PC-9 (cell line): ENCODE measurements at regions not wholly inside any gene's neighbourhood (a gene's known extent, or its start where the extent isn't known, plus 50 kb on each side); places are given as distances from the start of the nearest gene placed in this dataset.

ENCODE experiments used
- BruUV-seq: library from RNA; stranded (reverse); fragments of 400-500 nt; replicated peaks from 2 replicates; lab custom pipeline; 2021; lab: Mats Ljungman, UMichigan
- CTCF ChIA-PET: fragments of 300-600 bp; sonication (Branson Sonifier 250); formaldehyde crosslinking; loops from one replicate; lab custom pipeline; 2022; ENCODE audit warnings: antibody characterized with exemption; lab: Charles Lee
- POLR2A ChIA-PET: fragments of 300-600 bp; sonication (Branson Sonifier 250); formaldehyde crosslinking; loops from one replicate; lab custom pipeline; 2022; ENCODE audit warnings: antibody characterized with exemption; ENCODE audit not compliant: unreplicated experiment; lab: Charles Lee
- DNase-seq, 2 experiments: peaks; one replicate each; pipeline versions ENCODE4 v3.0.0 to v3.0.0-alpha.2; 2015 to 2022; ENCODE audit warnings: mixed read lengths in 1 of 2
- H2AFZ ChIP-seq: fragments of 200-600 bp; sonication (generic); 2 replicates; pipeline ENCODE4 v1.8.1; 2017; ENCODE audit warnings: antibody characterized with exemption
- H3F3A ChIP-seq: fragments of 200-600 bp; sonication (generic); 2 replicates; pipeline ENCODE4 v1.8.1; 2017; ENCODE audit warnings: antibody characterized with exemption, mild to moderate bottlenecking, low read depth; ENCODE audit not compliant: insufficient read depth
- H3K27ac ChIP-seq: fragments of 200-600 bp; sonication (generic); 2 replicates; pipeline ENCODE4 v1.6.1; 2016; ENCODE audit warnings: mixed run types
- H3K27me3 ChIP-seq: fragments of 200-600 bp; sonication (generic); 2 replicates; pipeline ENCODE4 v1.6.1; 2016; ENCODE audit warnings: low read depth, mixed run types; ENCODE audit not compliant: insufficient read depth
- H3K36me3 ChIP-seq: fragments of 200-600 bp; sonication (generic); 2 replicates; pipeline ENCODE4 v1.6.1; 2016; ENCODE audit warnings: low read depth, mixed run types
- H3K4me1 ChIP-seq: fragments of 200-600 bp; sonication (generic); replicated peaks from 2 replicates; pipeline ENCODE4 v1.6.1; 2016; ENCODE audit warnings: mixed run types; ENCODE audit not compliant: insufficient read depth
- H3K4me2 ChIP-seq: fragments of 200-600 bp; sonication (generic); 2 replicates; pipeline ENCODE4 v1.6.1; 2017; ENCODE audit warnings: mixed run types
- H3K4me3 ChIP-seq: fragments of 200-600 bp; sonication (generic); 2 replicates; pipeline ENCODE4 v1.6.1; 2016; ENCODE audit warnings: mixed run types
- H3K79me2 ChIP-seq: fragments of 200-600 bp; sonication (generic); 2 replicates; pipeline ENCODE4 v1.6.1; 2017; ENCODE audit warnings: low read depth, mixed run types
- H3K9me2 ChIP-seq: fragments of 200-600 bp; sonication (generic); 2 replicates; pipeline ENCODE4 v1.8.1; 2017; ENCODE audit warnings: mild to moderate bottlenecking; ENCODE audit not compliant: insufficient read depth
- H3K9me3 ChIP-seq: fragments of 200-600 bp; sonication (generic); 2 replicates; pipeline ENCODE4 v1.8.1; 2016; ENCODE audit warnings: low read depth; ENCODE audit not compliant: insufficient read depth
- H4K20me1 ChIP-seq: fragments of 200-600 bp; sonication (generic); 2 replicates; pipeline ENCODE4 v1.8.1; 2017; ENCODE audit not compliant: insufficient read depth
- CTCF ChIP-seq: fragments of 200-600 bp; sonication (generic); conservative IDR thresholded peaks from 2 replicates; pipeline ENCODE4 v1.6.1; 2017; ENCODE audit warnings: mixed run types, antibody characterized with exemption, mild to moderate bottlenecking, moderate library complexity
- EZH2 ChIP-seq: fragments of 200-600 bp; sonication (generic); IDR thresholded peaks from 2 replicates; pipeline ENCODE4 v1.8.0; 2017; ENCODE audit warnings: antibody characterized with exemption, low read depth
- intact Hi-C: fragments of 100-400 bp; cut with micrococcal nuclease; formaldehyde crosslinking; loops from one replicate; pipeline ENCODE4 v1.10.0; 2022; ENCODE audit not compliant: unreplicated experiment

DNA sequence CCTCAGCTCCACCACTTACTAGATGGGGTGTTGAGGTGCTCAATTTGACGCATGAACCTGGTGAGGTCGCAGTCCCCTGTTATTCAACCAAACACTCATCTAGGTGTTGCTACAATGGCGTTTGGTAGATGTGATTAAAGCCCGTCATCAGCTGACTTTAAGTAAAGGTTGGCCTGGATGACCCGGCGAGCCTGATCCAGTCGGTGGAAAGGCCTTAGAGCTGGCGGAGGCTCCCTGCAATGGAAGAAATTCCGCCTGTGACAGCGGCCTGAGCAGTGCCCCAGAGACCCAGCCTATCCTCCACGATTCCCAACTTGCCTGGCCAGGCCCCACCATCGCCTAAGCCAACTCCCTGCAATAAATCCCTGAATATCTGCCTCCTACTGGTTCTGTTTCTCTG is 171.4 kb downstream of the BMP7 start:
- no peaks in the 10 kb centered on the region for H3K4me1 ChIP-seq
- TF ChIP-seq EZH2 (no peak), CTCF (no peak)
- no peaks in the 10 kb centered on the region for H3F3A ChIP-seq
- H3K79me2 ChIP-seq: no peaks in the 10 kb centered on the region
- no peaks in the 10 kb centered on the region for H3K36me3 ChIP-seq
- no peak overlapping the region for H3K27ac ChIP-seq
- no peak for DNase-seq
- no peaks in the 10 kb centered on the region; the same call in 1 of the 2 replicates for H3K9me3 ChIP-seq
- no TSS peak for BruUV-seq
- no peak overlapping the region for H2AFZ ChIP-seq
- CTCF ChIA-PET: no interaction called here
- H3K27me3 ChIP-seq: peaks cover 40% of the 10 kb centered on the region
- no peaks in the 10 kb centered on the region for H3K9me2 ChIP-seq
- POLR2A ChIA-PET: no interaction called here
- H4K20me1 ChIP-seq: no peaks in the 10 kb centered on the region
- intact Hi-C loops: loop anchor here (5.0 to 10.0 kb wide), 4 partner anchors 402 to 1110 kb away; no protein-coding TSS in a partner anchor
- no peak overlapping the region for H3K4me2 ChIP-seq
- H3K4me3 ChIP-seq: no peak overlapping the region

DNA sequence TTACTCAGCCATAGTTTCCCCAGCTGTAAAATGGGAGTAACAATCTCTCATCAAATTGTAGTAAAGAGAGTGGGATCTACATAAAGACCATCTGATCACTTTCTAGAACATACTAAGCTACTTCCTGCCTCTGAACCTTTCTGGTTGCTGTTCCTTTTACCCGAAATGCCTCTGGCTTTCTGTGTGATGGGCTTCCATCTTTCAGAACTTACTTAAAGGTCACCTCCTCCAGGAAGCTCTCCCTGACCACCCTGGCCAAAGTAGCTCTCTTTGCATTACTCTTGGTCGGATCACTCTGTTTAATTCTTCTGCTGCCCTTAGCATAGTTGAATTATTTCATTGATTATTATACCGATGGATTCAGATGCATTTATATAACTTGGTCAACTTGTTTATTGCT is 171.0 kb downstream of the BMP7 start:
- Histone ChIP-seq H3K27ac (no peak overlapping the region), H3K27me3 (peaks cover 45% of the 10 kb centered on the region), H3K9me3 (no peaks in the 10 kb centered on the region; the same call in 1 of the 2 replicates), H2AFZ (no peak overlapping the region), H3K36me3 (no peaks in the 10 kb centered on the region), H3K4me3 (no peak overlapping the region), H3K79me2 (no peaks in the 10 kb centered on the region), H3K4me1 (no peaks in the 10 kb centered on the region), H3K4me2 (no peak overlapping the region), H4K20me1 (no peaks in the 10 kb centered on the region), H3F3A (no peaks in the 10 kb centered on the region), H3K9me2 (no peaks in the 10 kb centered on the region)
- DNase-seq: no peak
- TF ChIP-seq EZH2: no peak
- no peak for TF ChIP-seq CTCF
- POLR2A ChIA-PET: no interaction called here
- no TSS peak for BruUV-seq
- CTCF ChIA-PET: interaction anchor here (0.6 kb wide), 1 partner anchor 507 kb away, joined by 4 read pairs; no protein-coding TSS in a partner anchor
- intact Hi-C loops: loop anchor here (10.0 kb wide), 2 partner anchors 499 to 1109 kb away; no protein-coding TSS in a partner anchor

- intact Hi-C loops: loop anchor here (10.0 kb wide), 2 partner anchors 497 to 1107 kb away; no protein-coding TSS in a partner anchor
- no peaks in the 10 kb centered on the region for H3F3A ChIP-seq
- TF ChIP-seq EZH2: no peak
- no peak for TF ChIP-seq CTCF
- H3K9me3 ChIP-seq: no peaks in the 10 kb centered on the region; the same call in 1 of the 2 replicates
- no peak overlapping the region for H2AFZ ChIP-seq
- POLR2A ChIA-PET: no interaction called here
- H4K20me1 ChIP-seq: no peaks in the 10 kb centered on the region
- H3K4me1 ChIP-seq: no peaks in the 10 kb centered on the region
- peaks cover 58% of the 10 kb centered on the region for H3K27me3 ChIP-seq
- no peak overlapping the region for H3K4me2 ChIP-seq
- no peak overlapping the region for H3K4me3 ChIP-seq
- DNase-seq: no peak
- no peak overlapping the region for H3K27ac ChIP-seq
- CTCF ChIA-PET: interaction anchor here (0.7 kb wide), 1 partner anchor 235 kb away, joined by 3 read pairs; no protein-coding TSS in a partner anchor
- H3K9me2 ChIP-seq: no peaks in the 10 kb centered on the region
- BruUV-seq: no TSS peak
- H3K79me2 ChIP-seq: no peaks in the 10 kb centered on the region
- H3K36me3 ChIP-seq: no peaks in the 10 kb centered on the region
Measured at GRCh38 chr20:57097245-57097915, 169.1 kb downstream of the BMP7 start.
